H9 (cell line): ENCODE measurements at regions not wholly inside any gene's neighbourhood (a gene's known extent, or its start where the extent isn't known, plus 50 kb on each side); places are given as distances from the start of the nearest gene placed in this dataset.

Experiments used
- DNase-seq: peaks from one replicate; pipeline ENCODE4 v3.0.0-alpha.2; 2017
- H2AFZ ChIP-seq: one replicate; pipeline ENCODE4 v1.6.1; 2013; ENCODE audit warnings: mild to moderate bottlenecking, low read length, control low read depth, moderate library complexity
- H2AK5ac ChIP-seq: 2 replicates; pipeline ENCODE4 v1.6.1; 2013; ENCODE audit warnings: low read length, control low read depth, mixed read lengths; ENCODE audit not compliant: insufficient read length
- H2BK120ac ChIP-seq: one replicate; pipeline ENCODE4 v1.6.1; 2013; ENCODE audit warnings: low read depth, mild to moderate bottlenecking, low read length, control low read depth, inconsistent platforms; ENCODE audit not compliant: poor library complexity, severe bottlenecking
- H2BK12ac ChIP-seq: 2 replicates; pipeline ENCODE4 v1.6.1; 2013; ENCODE audit warnings: low read length, control low read depth, mixed read lengths, low read depth; ENCODE audit not compliant: insufficient read length
- H2BK15ac ChIP-seq: 2 replicates; pipeline ENCODE4 v1.6.1; 2013; ENCODE audit warnings: low read depth, low read length, control low read depth
- H2BK20ac ChIP-seq: one replicate; pipeline ENCODE4 v1.6.1; 2013; ENCODE audit warnings: low read depth, mild to moderate bottlenecking, low read length, control low read depth, inconsistent platforms; ENCODE audit not compliant: poor library complexity, severe bottlenecking
- H2BK5ac ChIP-seq: 2 replicates; pipeline ENCODE4 v1.6.1; 2013; ENCODE audit warnings: low read length, control low read depth, mixed read lengths; ENCODE audit not compliant: insufficient read length
- H3K14ac ChIP-seq: 2 replicates; pipeline ENCODE4 v1.6.1; 2013; ENCODE audit warnings: low read length, control low read depth; ENCODE audit not compliant: insufficient read depth
- H3K18ac ChIP-seq: 2 replicates; pipeline ENCODE4 v1.6.1; 2013; ENCODE audit warnings: low read depth, mild to moderate bottlenecking, mixed read lengths, low read length, control low read depth; ENCODE audit not compliant: insufficient read length
- H3K23ac ChIP-seq: 2 replicates; pipeline ENCODE4 v1.6.1; 2013; ENCODE audit warnings: low read length, control low read depth, mixed read lengths, low read depth; ENCODE audit not compliant: insufficient read length
- H3K23me2 ChIP-seq: 2 replicates; pipeline ENCODE4 v1.6.1; 2013; ENCODE audit warnings: low read depth, mild to moderate bottlenecking, mixed read lengths, low read length, control low read depth; ENCODE audit not compliant: insufficient read length, poor library complexity, severe bottlenecking
- H3K27ac ChIP-seq: 2 replicates; pipeline ENCODE4 v1.5.1; 2013; ENCODE audit warnings: low read length, control low read depth, mixed read lengths, low read depth; ENCODE audit not compliant: insufficient read length
- H3K27me3 ChIP-seq: 2 replicates; pipeline ENCODE4 v1.6.1; 2013; ENCODE audit warnings: low read length, control low read depth, inconsistent platforms; ENCODE audit not compliant: insufficient read depth
- H3K4ac ChIP-seq: 2 replicates; pipeline ENCODE4 v1.6.1; 2013; ENCODE audit warnings: low read depth, mild to moderate bottlenecking, control low read depth, inconsistent platforms, low read length, moderate library complexity
- H3K4me1 ChIP-seq: 2 replicates; pipeline ENCODE4 v1.6.1; 2013; ENCODE audit warnings: low read length, control low read depth, inconsistent platforms; ENCODE audit not compliant: insufficient read depth
- H3K4me2 ChIP-seq: 2 replicates; pipeline ENCODE4 v1.6.1; 2013; ENCODE audit warnings: low read length, control low read depth, mixed read lengths; ENCODE audit not compliant: insufficient read length, insufficient read depth
- H3K56ac ChIP-seq: 2 replicates; pipeline ENCODE4 v1.6.1; 2013; ENCODE audit warnings: low read depth, mild to moderate bottlenecking, mixed read lengths, low read length, control low read depth; ENCODE audit not compliant: insufficient read length
- H3K79me1 ChIP-seq: 2 replicates; pipeline ENCODE4 v1.6.1; 2013; ENCODE audit warnings: low read depth, mild to moderate bottlenecking, moderate library complexity, low read length, control low read depth, inconsistent platforms; ENCODE audit not compliant: insufficient read depth, poor library complexity, severe bottlenecking
- H3K79me2 ChIP-seq: 2 replicates; pipeline ENCODE4 v1.6.1; 2013; ENCODE audit warnings: low read length, control low read depth, inconsistent platforms; ENCODE audit not compliant: insufficient read depth
- H3K9ac ChIP-seq: 2 replicates; pipeline ENCODE4 v1.6.1; 2013; ENCODE audit warnings: low read length, control low read depth, mixed read lengths; ENCODE audit not compliant: insufficient read length; ENCODE audit errors: extremely low read depth
- H3K9me3 ChIP-seq: one replicate; pipeline ENCODE4 v1.6.1; 2013; ENCODE audit warnings: low read depth, low read length, inconsistent platforms; ENCODE audit not compliant: control insufficient read depth
- H3T11ph ChIP-seq: one replicate; pipeline ENCODE4 v1.6.1; 2013; ENCODE audit warnings: mild to moderate bottlenecking, low read length, control low read depth, inconsistent platforms
- H4K20me1 ChIP-seq: one replicate; pipeline ENCODE4 v1.6.1; 2013; ENCODE audit not compliant: control insufficient read depth, insufficient read length, insufficient read depth
- H4K5ac ChIP-seq: 2 replicates; pipeline ENCODE4 v1.6.1; 2013; ENCODE audit warnings: low read depth, mild to moderate bottlenecking, mixed read lengths, low read length, control low read depth; ENCODE audit not compliant: insufficient read length
- H4K8ac ChIP-seq: replicated peaks from 2 replicates; pipeline ENCODE4 v1.6.1; 2013; ENCODE audit warnings: low read length, control low read depth, mixed read lengths, low read depth; ENCODE audit not compliant: insufficient read length
- H4K91ac ChIP-seq: 2 replicates; pipeline ENCODE4 v1.6.1; 2013; ENCODE audit warnings: low read depth, mild to moderate bottlenecking, moderate library complexity, mixed read lengths, low read length, control low read depth; ENCODE audit not compliant: insufficient read length
- H3K27ac Mint-ChIP-seq, 3 experiments: 2 replicates in 2 of 3; 3 replicates in 1 of 3; pipeline ENCODE4 v1.8.0; 2020 to 2021; ENCODE audit warnings: mixed read lengths in 3 of 3, mild to moderate bottlenecking in 1 of 3, moderate library complexity in 1 of 3
- H3K27me3 Mint-ChIP-seq: 2 replicates; pipeline ENCODE4 v1.8.0; 2021; ENCODE audit warnings: low read depth, mild to moderate bottlenecking, moderate library complexity, mixed read lengths
- H3K36me3 Mint-ChIP-seq, 3 experiments: 2 replicates in 2 of 3; 3 replicates in 1 of 3; pipeline ENCODE4 v1.8.0; 2020 to 2021; ENCODE audit warnings: low read depth in 3 of 3, mixed read lengths in 3 of 3; ENCODE audit not compliant: insufficient read depth in 1 of 3
- H3K4me1 Mint-ChIP-seq, 2 experiments: 2 replicates each; pipeline ENCODE4 v1.8.0; 2020; ENCODE audit warnings: mixed read lengths in 2 of 2
- H3K4me3 Mint-ChIP-seq, 2 experiments: 2 replicates in 1 of 2; 3 replicates in 1 of 2; pipeline ENCODE4 v1.8.0; 2020 to 2021; ENCODE audit warnings: mild to moderate bottlenecking in 2 of 2, mixed read lengths in 2 of 2, moderate library complexity in 1 of 2
- H3K9me3 Mint-ChIP-seq, 2 experiments: 2 replicates in 1 of 2; 3 replicates in 1 of 2; pipeline ENCODE4 v1.8.0; 2020; ENCODE audit warnings: mild to moderate bottlenecking in 2 of 2, mixed read lengths in 2 of 2, moderate library complexity in 1 of 2
- CTCF ChIP-seq: fragments of 200-600 bp; sonication (generic); conservative IDR thresholded peaks from 3 replicates; pipeline ENCODE4 v1.8.0; 2021; ENCODE audit warnings: antibody characterized with exemption, mild to moderate bottlenecking
- WGBS: extraction: QIAGEN DNeasy Blood & Tissue Kit; methylation state at CpG from one replicate; pipeline ENCODE4 v1.1.7; 2013; ENCODE audit warnings: missing lambda C conversion rate, low lambda C conversion rate, mixed read lengths; ENCODE audit not compliant: insufficient read length; ENCODE audit errors: extremely low coverage; 5-methylcytosine and 5-hydroxymethylcytosine counted together

DNA sequence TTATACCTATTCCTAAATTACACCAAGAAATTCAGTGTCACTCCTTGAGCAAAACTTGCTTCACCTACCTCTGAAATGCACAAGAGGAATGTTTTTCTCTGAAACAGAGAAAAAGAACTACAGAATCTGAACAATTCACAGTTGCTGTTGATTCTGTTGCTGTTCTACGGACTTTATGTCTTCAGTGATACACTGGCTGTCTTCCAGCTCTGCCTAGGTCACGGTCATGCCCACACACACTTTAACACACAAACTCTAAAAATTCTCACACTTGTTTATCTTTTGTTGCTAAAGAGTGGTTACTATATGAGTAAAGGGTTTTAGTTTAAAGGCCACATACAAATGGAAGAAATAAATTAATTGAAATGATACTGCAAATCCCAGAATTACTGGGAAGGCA is 124.4 kb upstream of the SPRY2 start:
- H4K8ac ChIP-seq, result no peak overlapping the region
- H2AFZ ChIP-seq, result no peak overlapping the region
- no peak overlapping the region for H2BK5ac ChIP-seq
- no peaks in the 10 kb centered on the region for H3K27me3 ChIP-seq
- H3K79me1 ChIP-seq, result no peaks in the 10 kb centered on the region
- no peak overlapping the region for H3K23ac ChIP-seq
- 0 out of 4 replicates have a peak, but pooled peaks cover 0 to 3% of the 10 kb centered on the region in 2 experiments for H3K4me1 Mint-ChIP-seq
- no peak overlapping the region for H3K9ac ChIP-seq
- no peak overlapping the region for H3K27ac Mint-ChIP-seq
- H2AK5ac ChIP-seq, result no peak overlapping the region
- no peaks in the 10 kb centered on the region for H3K27me3 Mint-ChIP-seq
- no peak overlapping the region for H3T11ph ChIP-seq
- no peak overlapping the region for H2BK12ac ChIP-seq
- no peak for DNase-seq
- no peak overlapping the region for H3K14ac ChIP-seq
- H3K56ac ChIP-seq, result no peak overlapping the region
- H3K9me3 ChIP-seq, result no peaks in the 10 kb centered on the region
- no peaks in the 10 kb centered on the region for H3K4me1 ChIP-seq
- no peak overlapping the region for H3K18ac ChIP-seq
- peaks cover 0 to 3% of the 10 kb centered on the region in 2 experiments; a peak in 2 of 5 replicates for H3K9me3 Mint-ChIP-seq
- H3K4me2 ChIP-seq, result no peak overlapping the region
- H2BK20ac ChIP-seq, result no peak overlapping the region
- no peaks in the 10 kb centered on the region; a peak in 1 of 7 replicates for H3K36me3 Mint-ChIP-seq
- H4K5ac ChIP-seq, result no peak overlapping the region
- H4K91ac ChIP-seq, result no peak overlapping the region
- no peak overlapping the region for H3K27ac ChIP-seq
- no peak overlapping the region for H2BK15ac ChIP-seq
- WGBS, result no CpG with 5 or more reads among the region's 2 CpGs
- no peak overlapping the region for H2BK120ac ChIP-seq
- no peaks in the 10 kb centered on the region for H4K20me1 ChIP-seq
- no peak overlapping the region for H3K4ac ChIP-seq
- TF ChIP-seq CTCF, result no peak
- H3K79me2 ChIP-seq, result no peaks in the 10 kb centered on the region
- no peak overlapping the region for H3K4me3 Mint-ChIP-seq
- H3K23me2 ChIP-seq, result no peaks in the 10 kb centered on the region
